ENCODE measurements at regions not wholly inside any gene's neighbourhood (a gene's known extent, or its start where the extent isn't known, plus 50 kb on each side); places are given as distances from the start of the nearest gene placed in this dataset.
"Not testable (repeated sequence)": the region's sequence is repeated elsewhere in the genome, so short reads cannot be mapped to it uniquely, and the experiment has no call there.

DNA sequence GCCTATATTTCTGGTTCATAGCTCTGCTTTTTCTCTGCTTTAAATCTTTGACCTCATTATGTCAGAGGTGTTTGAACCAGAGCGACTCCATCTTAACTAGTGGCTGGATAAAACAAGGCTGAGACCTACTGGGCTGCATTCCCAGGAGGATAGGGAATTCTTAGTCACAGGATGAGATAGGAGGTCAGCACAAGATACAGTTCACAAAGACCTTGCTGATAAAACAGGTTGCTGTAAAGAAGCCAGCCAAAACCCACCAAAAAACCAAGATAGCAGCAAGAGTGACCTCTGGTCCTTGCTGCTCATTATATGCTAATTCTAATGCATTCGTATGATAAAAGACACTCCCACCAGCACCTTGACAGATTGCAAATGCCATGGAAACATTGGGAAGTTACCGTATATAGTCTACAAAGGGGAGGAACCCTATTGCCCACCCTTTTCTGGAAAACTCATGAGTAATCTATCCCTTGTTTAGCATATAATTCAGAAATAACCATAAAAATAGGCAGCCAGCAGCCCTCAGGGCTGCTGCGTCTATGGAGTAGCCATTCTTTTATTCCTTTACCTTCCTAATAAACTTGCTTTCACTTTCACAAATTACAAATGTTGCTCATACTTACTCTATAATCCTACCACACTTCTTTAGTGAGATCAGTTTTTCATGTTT is 193.9 kb downstream of the NAF1 start:
- no peak overlapping the region for H3K27ac Mint-ChIP-seq (ENCODE audit: low read depth, unreplicated experiment)
- intact Hi-C loops (cut with micrococcal nuclease): no loop called here
- no TSS peak for BruUV-seq (replicated peaks)
- TF ChIP-seq, protein P1, sequence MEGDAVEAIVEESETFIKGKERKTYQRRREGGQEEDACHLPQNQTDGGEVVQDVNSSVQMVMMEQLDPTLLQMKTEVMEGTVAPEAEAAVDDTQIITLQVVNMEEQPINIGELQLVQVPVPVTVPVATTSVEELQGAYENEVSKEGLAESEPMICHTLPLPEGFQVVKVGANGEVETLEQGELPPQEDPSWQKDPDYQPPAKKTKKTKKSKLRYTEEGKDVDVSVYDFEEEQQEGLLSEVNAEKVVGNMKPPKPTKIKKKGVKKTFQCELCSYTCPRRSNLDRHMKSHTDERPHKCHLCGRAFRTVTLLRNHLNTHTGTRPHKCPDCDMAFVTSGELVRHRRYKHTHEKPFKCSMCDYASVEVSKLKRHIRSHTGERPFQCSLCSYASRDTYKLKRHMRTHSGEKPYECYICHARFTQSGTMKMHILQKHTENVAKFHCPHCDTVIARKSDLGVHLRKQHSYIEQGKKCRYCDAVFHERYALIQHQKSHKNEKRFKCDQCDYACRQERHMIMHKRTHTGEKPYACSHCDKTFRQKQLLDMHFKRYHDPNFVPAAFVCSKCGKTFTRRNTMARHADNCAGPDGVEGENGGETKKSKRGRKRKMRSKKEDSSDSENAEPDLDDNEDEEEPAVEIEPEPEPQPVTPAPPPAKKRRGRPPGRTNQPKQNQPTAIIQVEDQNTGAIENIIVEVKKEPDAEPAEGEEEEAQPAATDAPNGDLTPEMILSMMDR (IDR thresholded peaks at IDR 0.05; ENCODE audit: unreplicated experiment): no peak
- ChIA-PET CTCF (no interaction called here), POLR2A (interaction anchor here (0.6 to 1.0 kb wide), 2 partner anchors 20 to 523 kb away, joined by 3 read pairs; no protein-coding TSS in a partner anchor)
- no peaks in the 10 kb centered on the region for H3K27me3 Mint-ChIP-seq (ENCODE audit: insufficient read depth, unreplicated experiment)
- H3K4me3 Mint-ChIP-seq (ENCODE audit: unreplicated experiment): no peak overlapping the region
- peaks cover under 1% of the 10 kb centered on the region for H3K4me1 Mint-ChIP-seq (ENCODE audit: insufficient read depth, unreplicated experiment)
- H3K36me3 Mint-ChIP-seq (ENCODE audit: insufficient read depth, unreplicated experiment): no peaks in the 10 kb centered on the region
- H3K9me3 Mint-ChIP-seq (ENCODE audit: unreplicated experiment): no peaks in the 10 kb centered on the region
- DNase-seq (ENCODE audit: unreplicated experiment): no peak

GRCh38 chr4:162969194-162969593 is 197.5 kb downstream of the NAF1 start:
- Mint-ChIP-seq H3K9me3 (ENCODE audit: unreplicated experiment) (peaks cover 8% of the 10 kb centered on the region), H3K27ac (ENCODE audit: low read depth, unreplicated experiment) (no peak overlapping the region), H3K4me1 (ENCODE audit: insufficient read depth, unreplicated experiment) (peaks cover 14% of the 10 kb centered on the region), H3K27me3 (ENCODE audit: insufficient read depth, unreplicated experiment) (no peaks in the 10 kb centered on the region), H3K36me3 (ENCODE audit: insufficient read depth, unreplicated experiment) (no peaks in the 10 kb centered on the region), H3K4me3 (ENCODE audit: unreplicated experiment) (no peak overlapping the region)
- POLR2A ChIA-PET: no interaction called here
- CTCF ChIA-PET: no interaction called here
- BruUV-seq (replicated peaks): no TSS peak
- TF ChIP-seq, protein P1 (IDR thresholded peaks at IDR 0.05; ENCODE audit: unreplicated experiment): no peak
- intact Hi-C loops (cut with micrococcal nuclease): no loop called here
- DNase-seq (ENCODE audit: unreplicated experiment): no peak

- BruUV-seq (replicated peaks); H3K27ac Mint-ChIP-seq (ENCODE audit: low read depth, unreplicated experiment); H3K36me3 Mint-ChIP-seq (ENCODE audit: insufficient read depth, unreplicated experiment); DNase-seq (ENCODE audit: unreplicated experiment); intact Hi-C loops (cut with micrococcal nuclease); POLR2A ChIA-PET; H3K4me3 Mint-ChIP-seq (ENCODE audit: unreplicated experiment); H3K27me3 Mint-ChIP-seq (ENCODE audit: insufficient read depth, unreplicated experiment); H3K9me3 Mint-ChIP-seq (ENCODE audit: unreplicated experiment): not testable (repeated sequence)
- CTCF ChIA-PET: interaction anchor here (0.6 kb wide), 1 partner anchor 331 kb away, joined by 4 read pairs; no protein-coding TSS in a partner anchor
- H3K4me1 Mint-ChIP-seq (ENCODE audit: insufficient read depth, unreplicated experiment): peaks cover 14% of the 10 kb centered on the region
Observed at GRCh38 chr4:162965978-162966377, 200.7 kb downstream of the NAF1 start.

- ChIA-PET POLR2A (no interaction called here), CTCF (interaction anchor here (0.8 kb wide), 1 partner anchor 9 kb away, joined by 4 read pairs; no protein-coding TSS in a partner anchor)
- BruUV-seq (replicated peaks): no TSS peak
- intact Hi-C loops (cut with micrococcal nuclease): loop anchor here (1.0 kb wide), 1 partner anchor 462 kb away; no protein-coding TSS in a partner anchor
- Mint-ChIP-seq H3K4me1 (ENCODE audit: insufficient read depth, unreplicated experiment) (no peaks in the 10 kb centered on the region), H3K36me3 (ENCODE audit: insufficient read depth, unreplicated experiment) (no peaks in the 10 kb centered on the region), H3K4me3 (ENCODE audit: unreplicated experiment) (no peak overlapping the region), H3K27me3 (ENCODE audit: insufficient read depth, unreplicated experiment) (no peaks in the 10 kb centered on the region), H3K27ac (ENCODE audit: low read depth, unreplicated experiment) (no peak overlapping the region), H3K9me3 (ENCODE audit: unreplicated experiment) (no peaks in the 10 kb centered on the region)
- DNase-seq (ENCODE audit: unreplicated experiment): peak; percentile 27
- TF ChIP-seq, protein P1 (IDR thresholded peaks at IDR 0.05; ENCODE audit: unreplicated experiment): peak; percentile 21
Observed at GRCh38 chr4:162959046-162959445, 207.6 kb downstream of the NAF1 start.

Data from MCF 10A (cell line).